Upper lobe of left lung (tissue), 4 donors: ENCODE measurements at regions not wholly inside any gene's neighbourhood (a gene's known extent, or its start where the extent isn't known, plus 50 kb on each side); places are given as distances from the start of the nearest gene placed in this dataset.

Source experiments
- EP300 ChIP-seq, 4 donors: sonication (generic); formaldehyde crosslinking; IDR thresholded peaks; one replicate each; pipeline ENCODE4 v1.5.1; 2017; ENCODE audit warnings: antibody characterized with exemption in 4 of 4, control low read depth in 2 of 4
- POLR2A ChIP-seq, 4 donors: fragments of 450-650 bp; IDR thresholded peaks; one replicate each; pipeline ENCODE4 v1.5.1; 2016 to 2017; ENCODE audit warnings: antibody characterized with exemption in 4 of 4, mild to moderate bottlenecking in 2 of 4
- TF ChIP-seq, protein P1 (sequence below), 6 experiments: fragments of 450-650 bp in 4 of 6; fragments of 200-600 bp in 2 of 6; sonication (generic) in 2 of 6; IDR thresholded peaks; one replicate each; pipeline ENCODE4 v1.5.1; 2016 to 2019; ENCODE audit warnings: antibody characterized with exemption in 6 of 6

DNA sequence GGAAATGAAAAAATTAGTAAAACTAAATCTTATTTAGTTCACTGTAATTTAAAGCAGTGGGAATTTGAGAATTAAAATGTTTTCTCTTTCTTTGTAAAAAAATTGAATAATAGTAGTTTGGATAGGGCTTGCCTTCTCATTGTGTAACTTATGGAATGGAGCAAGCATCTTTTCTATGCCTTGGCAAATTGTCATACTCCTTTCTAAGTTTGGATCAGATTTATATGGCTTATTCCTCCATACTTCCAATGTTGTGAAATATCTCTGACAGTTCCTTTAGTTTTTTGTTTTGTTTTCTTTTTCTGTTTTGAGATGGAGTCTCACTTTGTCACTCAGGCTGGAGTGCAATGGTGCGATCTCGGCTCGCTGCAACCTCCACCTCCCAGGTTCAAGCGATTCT is 176.4 kb downstream of the SAMD5 start:
- TF ChIP-seq POLR2A (IDR thresholded peaks at IDR 0.05) (no peak), EP300 (IDR thresholded peaks at IDR 0.05) (no peak)
- TF ChIP-seq, protein P1, sequence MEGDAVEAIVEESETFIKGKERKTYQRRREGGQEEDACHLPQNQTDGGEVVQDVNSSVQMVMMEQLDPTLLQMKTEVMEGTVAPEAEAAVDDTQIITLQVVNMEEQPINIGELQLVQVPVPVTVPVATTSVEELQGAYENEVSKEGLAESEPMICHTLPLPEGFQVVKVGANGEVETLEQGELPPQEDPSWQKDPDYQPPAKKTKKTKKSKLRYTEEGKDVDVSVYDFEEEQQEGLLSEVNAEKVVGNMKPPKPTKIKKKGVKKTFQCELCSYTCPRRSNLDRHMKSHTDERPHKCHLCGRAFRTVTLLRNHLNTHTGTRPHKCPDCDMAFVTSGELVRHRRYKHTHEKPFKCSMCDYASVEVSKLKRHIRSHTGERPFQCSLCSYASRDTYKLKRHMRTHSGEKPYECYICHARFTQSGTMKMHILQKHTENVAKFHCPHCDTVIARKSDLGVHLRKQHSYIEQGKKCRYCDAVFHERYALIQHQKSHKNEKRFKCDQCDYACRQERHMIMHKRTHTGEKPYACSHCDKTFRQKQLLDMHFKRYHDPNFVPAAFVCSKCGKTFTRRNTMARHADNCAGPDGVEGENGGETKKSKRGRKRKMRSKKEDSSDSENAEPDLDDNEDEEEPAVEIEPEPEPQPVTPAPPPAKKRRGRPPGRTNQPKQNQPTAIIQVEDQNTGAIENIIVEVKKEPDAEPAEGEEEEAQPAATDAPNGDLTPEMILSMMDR (IDR thresholded peaks at IDR 0.05) = no peak
